ENCODE measurements at regions not wholly inside any gene's neighbourhood (a gene's known extent, or its start where the extent isn't known, plus 50 kb on each side); places are given as distances from the start of the nearest gene placed in this dataset.

GRCh38 chr7:41858201-41858600 is 155.3 kb upstream of the INHBA start:
- WGBS, 4 donors: 66 to 93% (median 84%) methylated on average over 2 of the region's 2 CpGs
- Histone ChIP-seq H3K36me3 (replicated peaks in 1 of 2) (no peaks in the 10 kb centered on the region), H3K27me3 (no peaks in the 10 kb centered on the region), H3K27ac (no peak overlapping the region), H3K4me1 (replicated peaks in 1 of 2) (no peaks in the 10 kb centered on the region), H3K9me3 (replicated peaks in 1 of 3) (no peaks in the 10 kb centered on the region), H3K4me3 (no peak overlapping the region)
- DNase-seq: no peak
- no peak for TF ChIP-seq POLR2A (IDR thresholded peaks at IDR 0.05)
- TF ChIP-seq CTCF (IDR thresholded peaks at IDR 0.05): no peak
- intact Hi-C loops (cut with DNase I): no loop called here

GRCh38 chr7:41855798-41856197 is 152.9 kb upstream of the INHBA start:
- no peak overlapping the region for H3K4me3 ChIP-seq
- H3K4me1 ChIP-seq (replicated peaks in 1 of 2): no peaks in the 10 kb centered on the region
- intact Hi-C loops (cut with DNase I): no loop called here
- no peak for DNase-seq
- TF ChIP-seq POLR2A (IDR thresholded peaks at IDR 0.05) (no peak), CTCF (IDR thresholded peaks at IDR 0.05) (no peak)
- WGBS, 4 donors: 43 to 78% (median 72%) methylated on average over 1 of the region's 1 CpG
- no peaks in the 10 kb centered on the region for H3K9me3 ChIP-seq (replicated peaks in 1 of 3)
- H3K36me3 ChIP-seq (replicated peaks in 1 of 2): no peaks in the 10 kb centered on the region
- H3K27ac ChIP-seq: no peak overlapping the region
- H3K27me3 ChIP-seq: no peaks in the 10 kb centered on the region

- intact Hi-C loops (cut with DNase I): no loop called here
- H3K27ac ChIP-seq: no peak overlapping the region
- no peaks in the 10 kb centered on the region for H3K4me1 ChIP-seq (replicated peaks in 1 of 2)
- H3K36me3 ChIP-seq (replicated peaks in 1 of 2): no peaks in the 10 kb centered on the region
- no peak for DNase-seq
- no peak overlapping the region for H3K4me3 ChIP-seq
- WGBS, 4 donors: 80 to 90% (median 85%) methylated on average over 4 of the region's 4 CpGs
- H3K9me3 ChIP-seq (replicated peaks in 1 of 3): no peaks in the 10 kb centered on the region
- H3K27me3 ChIP-seq: no peaks in the 10 kb centered on the region
- TF ChIP-seq POLR2A (IDR thresholded peaks at IDR 0.05): no peak
- no peak for TF ChIP-seq CTCF (IDR thresholded peaks at IDR 0.05)
Measured at GRCh38 chr7:41847606-41848005, 144.7 kb upstream of the INHBA start.

GRCh38 chr7:41847151-41847550 is 144.3 kb upstream of the INHBA start:
- no peak for TF ChIP-seq POLR2A (IDR thresholded peaks at IDR 0.05)
- TF ChIP-seq CTCF (IDR thresholded peaks at IDR 0.05): no peak
- Histone ChIP-seq H3K9me3 (replicated peaks in 1 of 3) (no peaks in the 10 kb centered on the region), H3K36me3 (replicated peaks in 1 of 2) (no peaks in the 10 kb centered on the region), H3K27me3 (no peaks in the 10 kb centered on the region), H3K27ac (no peak overlapping the region), H3K4me3 (no peak overlapping the region), H3K4me1 (replicated peaks in 1 of 2) (no peaks in the 10 kb centered on the region)
- DNase-seq: no peak
- 86 to 95% (median 93%) methylated on average over 1 of the region's 1 CpG for WGBS, 4 donors
- intact Hi-C loops (cut with DNase I): no loop called here
